ENCODE measurements at regions not wholly inside any gene's neighbourhood (a gene's known extent, or its start where the extent isn't known, plus 50 kb on each side); places are given as distances from the start of the nearest gene placed in this dataset.

GRCh38 chr13:22773465-22773864 is 407.3 kb upstream of the SGCG start:
- no peaks in the 10 kb centered on the region for H3K4me1 Mint-ChIP-seq (ENCODE audit: low read depth)
- no peak for DNase-seq (ENCODE audit: low spot score)
- H3K27me3 Mint-ChIP-seq (ENCODE audit: low read depth) = no peaks in the 10 kb centered on the region
- no peak for TF ChIP-seq CTCF (IDR thresholded peaks at IDR 0.05)
- H3K27ac Mint-ChIP-seq (ENCODE audit: unreplicated experiment) = no peak overlapping the region
- no peaks in the 10 kb centered on the region for H3K36me3 Mint-ChIP-seq (ENCODE audit: low read depth)
- H3K4me3 Mint-ChIP-seq (ENCODE audit: unreplicated experiment) = no peak overlapping the region
- no peaks in the 10 kb centered on the region for H3K9me3 Mint-ChIP-seq (ENCODE audit: low read depth)

GRCh38 chr13:22776394-22777186 is 404.2 kb upstream of the SGCG start:
- no peak overlapping the region for H3K4me3 Mint-ChIP-seq (ENCODE audit: unreplicated experiment)
- H3K36me3 Mint-ChIP-seq (ENCODE audit: low read depth) = no peaks in the 10 kb centered on the region
- H3K9me3 Mint-ChIP-seq (ENCODE audit: low read depth) = no peaks in the 10 kb centered on the region
- TF ChIP-seq CTCF (IDR thresholded peaks at IDR 0.05) = no peak
- DNase-seq (ENCODE audit: low spot score) = no peak
- H3K27me3 Mint-ChIP-seq (ENCODE audit: low read depth) = no peaks in the 10 kb centered on the region
- H3K27ac Mint-ChIP-seq (ENCODE audit: unreplicated experiment) = no peak overlapping the region
- no peaks in the 10 kb centered on the region for H3K4me1 Mint-ChIP-seq (ENCODE audit: low read depth)

- H3K9me3 Mint-ChIP-seq (ENCODE audit: low read depth) = peaks cover 4% of the 10 kb centered on the region
- no peaks in the 10 kb centered on the region for H3K4me1 Mint-ChIP-seq (ENCODE audit: low read depth)
- no peaks in the 10 kb centered on the region for H3K36me3 Mint-ChIP-seq (ENCODE audit: low read depth)
- TF ChIP-seq CTCF (IDR thresholded peaks at IDR 0.05) = no peak
- H3K4me3 Mint-ChIP-seq (ENCODE audit: unreplicated experiment) = no peak overlapping the region
- no peak overlapping the region for H3K27ac Mint-ChIP-seq (ENCODE audit: unreplicated experiment)
- DNase-seq (ENCODE audit: low spot score) = no peak
- H3K27me3 Mint-ChIP-seq (ENCODE audit: low read depth) = no peaks in the 10 kb centered on the region
Observed at GRCh38 chr13:22777207-22777606, 403.6 kb upstream of the SGCG start.

GRCh38 chr13:22789027-22789593 is 391.7 kb upstream of the SGCG start:
- no peaks in the 10 kb centered on the region for H3K9me3 Mint-ChIP-seq (ENCODE audit: low read depth)
- no peak for TF ChIP-seq CTCF (IDR thresholded peaks at IDR 0.05)
- no peak overlapping the region for H3K27ac Mint-ChIP-seq (ENCODE audit: unreplicated experiment)
- H3K4me3 Mint-ChIP-seq (ENCODE audit: unreplicated experiment) = no peak overlapping the region
- peaks cover 7% of the 10 kb centered on the region for H3K27me3 Mint-ChIP-seq (ENCODE audit: low read depth)
- peaks cover 6% of the 10 kb centered on the region for H3K4me1 Mint-ChIP-seq (ENCODE audit: low read depth)
- no peak for DNase-seq (ENCODE audit: low spot score)
- no peaks in the 10 kb centered on the region for H3K36me3 Mint-ChIP-seq (ENCODE audit: low read depth)

GRCh38 chr13:22789916-22790315 is 390.9 kb upstream of the SGCG start:
- peaks cover 6% of the 10 kb centered on the region for H3K4me1 Mint-ChIP-seq (ENCODE audit: low read depth)
- TF ChIP-seq CTCF (IDR thresholded peaks at IDR 0.05) = no peak
- no peak for DNase-seq (ENCODE audit: low spot score)
- H3K4me3 Mint-ChIP-seq (ENCODE audit: unreplicated experiment) = no peak overlapping the region
- no peaks in the 10 kb centered on the region for H3K36me3 Mint-ChIP-seq (ENCODE audit: low read depth)
- H3K27me3 Mint-ChIP-seq (ENCODE audit: low read depth) = peaks cover 7% of the 10 kb centered on the region
- H3K9me3 Mint-ChIP-seq (ENCODE audit: low read depth) = no peaks in the 10 kb centered on the region
- H3K27ac Mint-ChIP-seq (ENCODE audit: unreplicated experiment) = no peak overlapping the region
